Breast epithelium (tissue), 3 donors: ENCODE measurements at regions not wholly inside any gene's neighbourhood (a gene's known extent, or its start where the extent isn't known, plus 50 kb on each side); places are given as distances from the start of the nearest gene placed in this dataset.

Experiments used
- CTCF ChIP-seq, 3 donors: fragments of 450-650 bp; IDR thresholded peaks; one replicate each; pipeline ENCODE4 v1.5.1; 2016 to 2017; ENCODE audit warnings: antibody characterized with exemption in 3 of 3, mild to moderate bottlenecking in 3 of 3, moderate library complexity in 3 of 3
- POLR2A ChIP-seq: fragments of 450-650 bp; IDR thresholded peaks from one replicate; pipeline ENCODE4 v1.6.1; 2016; ENCODE audit warnings: antibody characterized with exemption, mild to moderate bottlenecking, moderate library complexity
- POLR2AphosphoS5 ChIP-seq, 3 donors: sonication (generic); formaldehyde crosslinking; IDR thresholded peaks; one replicate each; pipeline ENCODE4 v1.6.1; 2017; ENCODE audit warnings: antibody characterized with exemption in 3 of 3

GRCh38 chr4:84219656-84220055 is 279.4 kb downstream of the NKX6-1 start:
- no peak for TF ChIP-seq CTCF (IDR thresholded peaks at IDR 0.05)
- TF ChIP-seq POLR2A: no peak
- no peak for TF ChIP-seq POLR2AphosphoS5 (IDR thresholded peaks at IDR 0.05)
